Activated effector memory CD4-positive, alpha-beta T cell treated with anti-CD3 and anti-CD28 coated beads, Interleukin-2, amount 50 U/mL, for 16 hours (primary cell): ENCODE measurements at regions not wholly inside any gene's neighbourhood (a gene's known extent, or its start where the extent isn't known, plus 50 kb on each side); places are given as distances from the start of the nearest gene placed in this dataset.
A peak's percentile ranks its signal among the peaks of the same experiment; 100 is the strongest.

Source experiments
- DNase-seq: peaks from one replicate; pipeline ENCODE4 v3.0.0-alpha.2; 2020

DNA sequence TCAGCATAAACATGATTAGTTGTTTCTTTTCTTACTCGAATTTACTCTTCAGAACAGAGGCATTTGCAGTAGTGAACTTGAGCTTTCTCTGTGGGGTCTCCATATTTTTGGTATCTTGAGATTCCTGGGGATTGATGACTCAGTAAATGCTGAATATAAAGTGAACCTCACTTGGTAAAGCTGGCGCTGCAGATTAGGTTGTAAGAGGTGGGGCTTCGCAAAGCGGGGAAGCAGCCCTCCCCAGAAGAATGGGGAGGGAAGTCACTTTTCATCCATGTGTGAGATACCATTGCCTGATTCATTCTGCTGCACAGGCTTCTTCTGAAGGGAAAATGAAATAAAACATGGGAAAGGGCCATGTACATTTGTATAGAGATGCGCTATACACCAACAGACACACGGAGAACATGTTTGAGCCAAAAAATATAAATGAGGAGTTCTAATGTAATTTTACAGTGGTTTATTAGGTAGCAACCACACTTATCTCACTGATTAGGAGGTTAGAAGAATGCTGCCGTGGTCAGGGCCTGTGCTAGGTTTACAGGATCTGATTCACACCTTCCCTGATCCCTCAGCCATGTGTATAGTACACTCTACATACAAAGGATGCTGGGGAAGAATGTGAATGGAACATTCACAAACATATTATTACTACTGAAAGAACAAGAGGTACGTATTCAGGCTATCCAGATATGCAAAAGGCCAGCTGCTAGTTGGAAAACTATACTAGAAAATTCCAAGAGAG, 63.5 kb downstream of the DNTTIP2 start:
- DNase-seq: no peak

DNA sequence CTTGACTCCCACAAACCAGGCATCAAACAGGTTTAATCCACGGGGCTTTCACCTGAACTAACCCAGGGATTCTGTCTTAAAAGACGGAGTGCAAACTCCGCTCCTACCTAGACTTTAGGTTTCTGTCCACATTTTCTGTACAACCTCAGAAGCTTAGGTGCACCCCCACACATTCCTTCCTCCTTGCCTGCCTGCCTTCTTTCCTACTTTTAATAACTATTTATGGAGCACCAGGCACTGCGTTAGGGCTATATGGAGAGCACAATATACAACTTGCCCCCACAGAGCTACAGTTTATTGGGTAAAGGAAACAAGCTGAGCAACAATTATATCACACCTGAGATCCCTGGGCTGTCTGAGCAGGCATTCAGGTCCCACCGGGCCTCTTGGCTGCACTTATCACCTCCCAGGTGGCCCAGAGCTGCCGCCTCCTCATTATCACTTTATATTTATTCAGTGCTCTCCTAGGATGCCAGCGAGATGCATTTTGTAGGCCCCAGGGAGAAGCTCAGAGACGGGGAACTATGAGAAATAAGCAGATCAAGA, 64.1 kb downstream of the DNTTIP2 start:
- no peak for DNase-seq

GRCh38 chr1:93814059-93814794, 64.8 kb downstream of the DNTTIP2 start:
- peak; percentile 68 for DNase-seq

- DNase-seq: no peak
These were observed 65.9 kb downstream of the DNTTIP2 start for GRCh38 chr1:93813076-93813475.

DNA sequence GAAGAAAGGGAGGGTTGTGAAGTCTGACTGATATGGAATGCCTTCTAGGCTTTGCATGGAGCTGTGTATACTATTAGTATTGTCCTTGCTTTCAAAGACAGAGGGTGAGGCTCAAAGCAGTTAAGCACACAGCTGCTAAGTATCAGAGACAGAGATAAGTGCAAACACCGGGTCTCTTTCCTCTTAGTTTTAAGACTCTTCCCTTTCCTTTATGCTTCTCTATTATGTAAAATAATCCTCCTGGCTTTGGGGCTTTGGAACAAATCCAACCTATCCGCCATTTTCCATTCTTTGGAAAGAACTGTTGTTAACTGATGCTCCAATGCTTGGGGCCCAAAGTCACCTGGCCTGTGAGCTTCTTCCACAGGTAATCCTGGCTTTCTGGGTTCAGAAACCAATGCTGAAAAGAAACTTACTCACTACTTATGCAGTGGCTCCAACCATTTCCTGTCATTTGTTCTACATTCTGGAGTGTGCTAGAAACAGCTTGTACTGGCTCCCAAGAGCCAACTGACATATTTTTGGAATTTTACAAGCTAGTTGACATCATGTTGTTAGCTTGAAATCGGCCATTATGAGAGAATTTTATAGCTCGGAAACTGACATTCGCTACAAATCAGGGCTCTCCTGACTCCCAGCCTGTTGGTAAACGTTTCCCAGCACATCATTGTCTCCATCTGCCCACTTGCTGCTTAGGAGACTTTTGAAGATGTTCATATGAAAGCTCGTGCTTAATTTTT, 67.5 kb downstream of the DNTTIP2 start:
- DNase-seq: no peak

GRCh38 chr1:93810316-93810715, 68.7 kb downstream of the DNTTIP2 start:
- DNase-seq: no peak

DNA sequence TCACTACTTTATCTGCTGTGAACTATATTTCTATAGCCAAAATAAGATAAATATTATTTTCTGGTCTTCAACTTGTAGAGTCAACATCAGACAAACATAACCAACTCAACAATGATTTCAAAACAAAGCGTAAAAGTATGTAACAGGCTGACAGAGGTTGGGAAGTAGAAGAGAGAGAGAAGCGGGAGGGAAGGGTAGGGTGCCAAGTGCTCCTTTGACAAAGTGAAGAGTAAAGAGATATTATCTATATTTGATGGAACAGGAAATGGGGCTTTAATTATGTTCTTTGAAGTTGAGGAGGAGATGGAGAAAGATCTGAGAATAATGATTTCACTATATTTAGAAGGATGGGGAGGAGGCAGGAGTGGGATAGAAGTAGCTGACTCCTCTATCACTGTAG, 70.1 kb downstream of the DNTTIP2 start:
- DNase-seq: no peak

GRCh38 chr1:93807311-93807930, 71.6 kb downstream of the DNTTIP2 start:
- DNase-seq: no peak

DNA sequence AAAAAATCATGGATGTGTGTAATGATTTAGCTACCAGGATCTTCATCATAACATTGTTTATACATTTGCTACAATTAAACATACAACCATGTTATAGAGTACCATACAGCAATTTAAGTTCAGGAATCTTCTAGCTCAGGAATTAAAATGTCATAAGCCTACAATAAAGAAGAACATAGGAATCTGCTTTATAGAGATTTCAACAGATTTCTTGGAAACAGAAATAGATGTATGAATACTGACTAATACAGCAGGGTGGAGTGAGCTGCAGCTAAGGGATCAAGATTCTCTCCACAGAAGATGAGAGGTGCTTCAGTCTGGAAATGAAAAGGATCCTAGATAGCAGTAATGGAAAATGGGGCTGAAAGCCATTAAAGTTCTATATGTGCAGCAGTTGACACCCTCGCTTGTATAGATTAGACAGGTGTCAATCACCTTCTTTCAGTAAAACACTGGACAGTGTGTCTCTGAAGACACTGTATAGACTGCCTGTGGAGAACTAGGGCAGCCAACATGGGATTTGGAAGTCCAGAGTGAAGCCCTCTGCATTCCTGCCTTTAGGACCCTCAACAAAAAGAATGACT, 73.9 kb downstream of the DNTTIP2 start:
- DNase-seq: no peak

- DNase-seq: no peak
These were observed 74.6 kb downstream of the DNTTIP2 start for GRCh38 chr1:93804412-93804811.

DNA sequence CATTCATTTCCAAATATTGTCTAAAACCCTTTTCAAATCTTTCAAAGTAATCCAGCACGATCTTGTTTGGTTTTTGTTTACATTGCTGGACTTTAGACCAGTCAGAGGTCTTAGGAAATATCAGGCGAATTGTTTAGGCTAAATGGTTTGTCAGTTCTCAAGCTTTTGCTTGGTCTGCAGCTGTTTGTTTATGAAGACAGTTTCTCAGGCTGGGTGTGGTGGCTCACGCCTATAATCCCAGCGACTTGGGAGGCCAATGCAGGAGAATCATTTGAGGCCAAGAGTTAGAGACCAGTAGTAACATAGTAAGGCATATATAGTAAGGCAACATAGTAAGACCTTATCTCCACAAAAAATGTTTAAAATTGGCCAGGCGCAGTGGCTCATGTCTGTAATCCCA, 77.5 kb downstream of the DNTTIP2 start:
- no peak for DNase-seq

DNA sequence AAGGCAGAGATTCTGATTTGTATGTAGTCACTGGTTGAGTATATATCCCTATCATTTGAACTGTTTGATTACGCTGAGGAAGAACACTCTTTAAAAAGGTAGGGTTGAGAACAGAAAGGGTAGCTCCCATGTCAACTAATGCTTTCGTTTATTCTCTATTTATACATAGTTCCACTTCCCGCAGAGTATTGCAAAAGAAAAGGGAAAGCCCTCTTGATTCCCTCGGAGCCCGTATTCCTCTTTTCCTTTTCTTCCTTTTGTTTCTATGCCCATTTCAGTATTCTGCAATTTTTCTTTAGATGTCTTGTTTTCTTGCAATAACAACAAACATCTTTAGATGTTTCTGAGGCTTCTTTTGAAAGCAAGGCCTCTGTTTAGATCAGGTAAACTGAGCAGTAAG, 78.2 kb downstream of the DNTTIP2 start:
- DNase-seq: no peak

- DNase-seq: no peak
These were observed 80.7 kb downstream of the DNTTIP2 start for GRCh38 chr1:93798291-93798690.

GRCh38 chr1:93784538-93784937, 94.5 kb downstream of the DNTTIP2 start:
- no peak for DNase-seq

GRCh38 chr1:93783876-93784275, 95.1 kb downstream of the DNTTIP2 start:
- no peak for DNase-seq

DNA sequence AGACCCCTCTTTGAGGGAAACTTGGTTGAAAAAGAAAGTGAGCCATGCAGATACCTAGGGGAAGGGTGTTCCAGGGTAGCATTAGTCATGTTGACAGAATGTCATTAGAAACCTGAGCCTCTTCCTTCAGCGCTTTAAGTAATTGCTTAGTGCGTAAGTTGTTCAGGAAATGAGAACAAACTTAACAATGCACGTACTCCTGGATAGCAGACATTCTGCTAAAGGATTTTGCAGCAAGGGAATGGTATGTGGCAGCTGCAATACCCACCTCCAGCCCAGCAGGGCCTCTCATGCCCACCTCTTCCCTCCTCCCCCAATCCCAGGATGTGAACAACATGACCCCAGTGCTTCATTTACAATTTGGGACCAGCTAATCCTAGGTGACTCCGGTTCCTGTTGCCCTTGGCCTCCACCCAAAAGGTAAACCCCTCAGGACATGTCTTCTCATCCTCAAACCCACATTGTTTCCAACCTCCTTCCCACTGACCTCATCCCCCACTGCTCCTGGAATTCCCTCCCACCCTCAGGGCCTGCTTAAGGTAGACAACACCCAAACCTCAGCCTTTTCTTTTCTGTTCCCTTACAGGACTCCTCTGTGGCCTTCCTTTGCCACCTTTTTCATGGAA, 98.0 kb upstream of the BCAR3 start:
- no peak for DNase-seq

DNA sequence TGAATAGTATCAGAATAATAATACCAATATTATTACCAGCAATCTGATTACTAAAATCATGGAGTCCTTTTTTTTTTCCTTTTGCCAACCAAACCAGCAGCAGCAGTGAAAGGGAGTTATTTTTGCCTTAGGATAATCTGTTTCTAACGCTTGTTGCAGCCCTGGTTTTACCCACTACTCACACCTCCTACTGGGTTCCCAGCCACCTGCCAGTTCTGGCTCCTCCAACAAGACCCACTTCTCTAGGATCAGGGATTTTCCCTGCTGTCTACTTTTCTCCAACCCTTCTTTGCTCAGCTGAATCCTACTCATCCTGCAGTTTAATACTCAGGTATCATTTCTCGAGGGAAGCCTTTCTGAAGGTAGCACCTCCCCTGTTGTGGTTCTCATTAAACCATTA, 96.8 kb upstream of the BCAR3 start:
- no peak for DNase-seq

DNA sequence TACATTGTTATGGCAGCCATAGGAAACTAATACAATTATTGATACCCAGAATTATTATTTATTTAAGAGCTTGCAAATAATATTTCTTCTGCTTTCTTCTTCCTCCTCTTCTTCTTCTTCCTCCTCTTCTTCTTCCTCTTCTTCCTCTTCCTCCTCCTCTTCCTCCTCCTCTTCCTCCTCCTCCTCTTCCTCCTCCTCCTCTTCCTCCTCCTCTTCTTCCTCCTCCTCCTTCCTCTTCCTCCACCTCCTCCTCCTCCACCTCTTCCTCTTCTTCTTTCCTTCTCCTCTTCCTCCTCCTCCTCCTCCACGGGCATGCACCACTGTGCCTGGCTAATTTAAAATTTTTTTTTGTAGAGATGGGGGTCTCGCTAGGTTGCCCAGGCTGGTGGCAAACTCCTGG, 95.6 kb upstream of the BCAR3 start:
- no peak for DNase-seq

DNA sequence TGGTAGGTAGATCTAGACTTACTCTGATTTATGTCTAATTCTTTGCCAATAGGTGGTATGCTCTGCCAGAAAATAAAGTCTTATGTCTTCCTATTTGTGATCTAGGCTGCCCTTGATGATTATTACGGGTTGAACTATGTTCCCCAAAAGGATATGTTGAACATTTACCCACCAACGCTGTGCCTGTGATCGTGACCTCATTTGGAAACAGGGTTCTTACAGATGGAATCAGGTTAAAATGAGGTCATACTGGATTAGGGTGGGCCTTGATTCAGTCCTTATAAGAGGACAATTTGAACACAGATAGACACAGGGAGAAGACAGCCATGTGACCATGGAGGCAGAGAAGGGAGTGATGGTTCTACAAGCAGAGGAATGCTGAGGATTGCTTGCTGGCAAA, 95.1 kb upstream of the BCAR3 start:
- DNase-seq: no peak

DNA sequence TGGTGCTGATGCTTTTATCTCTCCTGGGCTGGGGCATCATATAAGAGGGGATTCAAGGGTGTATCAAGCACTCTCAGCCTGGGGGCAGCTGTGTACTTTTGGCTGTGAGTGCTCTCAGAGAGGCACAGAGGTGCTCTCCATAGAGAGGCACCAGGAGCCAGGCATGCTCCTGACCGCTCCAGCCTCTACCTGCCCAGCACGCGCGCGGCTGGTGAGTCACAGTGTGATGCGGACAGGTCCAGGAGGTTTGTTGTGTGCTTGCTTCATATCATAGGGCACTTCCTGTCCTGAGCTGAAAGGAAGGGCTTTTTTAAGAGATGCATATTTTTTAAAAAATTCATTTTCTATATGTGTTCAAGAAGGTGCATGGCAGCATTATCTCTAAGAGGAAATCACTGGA, 93.6 kb upstream of the BCAR3 start:
- no peak for DNase-seq

DNA sequence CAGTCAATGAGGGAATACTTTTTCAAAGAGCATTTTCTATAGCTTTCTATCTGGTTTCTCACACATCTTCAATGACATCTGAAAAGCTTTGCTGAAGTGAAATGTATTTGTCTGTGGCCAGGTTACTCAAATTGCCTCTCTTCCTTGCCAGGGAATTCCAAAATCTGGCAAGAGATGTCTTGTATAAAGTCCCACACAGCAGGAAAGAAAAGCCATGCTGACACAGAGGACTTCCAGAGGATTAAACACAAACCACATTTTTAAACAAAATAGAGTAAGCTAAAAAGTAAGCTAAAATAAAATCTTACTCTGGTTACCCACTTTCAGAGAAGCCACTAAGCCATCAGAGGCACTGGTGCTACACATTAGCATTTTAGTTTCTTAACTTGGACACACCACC, 93.1 kb upstream of the BCAR3 start:
- no peak for DNase-seq
